GM18909 (cell line): ENCODE measurements at regions not wholly inside any gene's neighbourhood (a gene's known extent, or its start where the extent isn't known, plus 50 kb on each side); places are given as distances from the start of the nearest gene placed in this dataset.
"Not testable (repeated sequence)": the region's sequence is repeated elsewhere in the genome, so short reads cannot be mapped to it uniquely, and the experiment has no call there.

Experiments
- ATAC-seq: cut with Tn5 transposase; IDR thresholded peaks from one replicate; pipeline ENCODE4 v1.9.1; 2021; ENCODE audit warnings: mild to moderate bottlenecking; ENCODE audit not compliant: unreplicated experiment, poor library complexity

DNA sequence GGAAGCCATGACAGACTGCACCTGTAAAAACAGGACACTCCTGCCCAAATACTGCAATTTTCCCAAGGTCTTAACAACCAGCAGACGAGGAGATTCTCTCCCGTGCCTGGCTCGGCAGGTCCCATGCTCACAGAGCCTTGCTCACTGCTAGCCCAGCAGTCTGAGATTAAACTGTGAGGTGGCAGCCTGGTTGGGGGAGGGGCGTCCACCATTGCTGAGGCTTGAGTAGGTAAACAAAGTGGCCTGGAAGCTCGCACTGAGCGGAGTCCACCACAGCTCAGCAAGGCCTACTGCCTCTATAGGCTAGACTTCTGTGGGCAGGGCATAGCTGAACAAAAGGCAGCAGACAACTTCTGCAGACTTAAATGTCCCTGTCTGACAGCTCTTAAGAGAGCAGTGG is 80.3 kb downstream of the ANXA5 start:
- not testable (repeated sequence) for ATAC-seq

- no peak for ATAC-seq
These were observed 82.7 kb downstream of the ANXA5 start for GRCh38 chr4:121614101-121614500.

DNA sequence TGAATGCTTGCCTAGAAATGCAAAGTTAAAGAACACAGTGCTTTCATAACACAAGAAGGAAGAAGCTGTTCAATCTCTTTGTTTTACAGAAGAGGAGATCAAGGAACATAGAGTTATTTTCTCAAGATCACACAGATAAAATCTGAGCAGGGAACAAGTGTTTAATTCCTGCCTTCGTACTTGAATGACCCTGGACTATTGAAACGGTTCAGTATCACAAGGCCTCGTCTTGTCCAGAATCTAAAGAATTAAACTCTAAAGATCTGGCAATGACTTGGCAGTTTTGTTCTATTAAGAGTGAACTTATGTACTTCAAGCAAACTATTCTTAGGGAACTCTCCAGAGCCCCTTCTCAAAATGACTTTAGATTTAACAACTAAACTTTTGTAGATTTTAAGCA is 97.7 kb downstream of the ANXA5 start:
- ATAC-seq: no peak

GRCh38 chr4:121597346-121597934 is 99.3 kb downstream of the ANXA5 start:
- peak; percentile 62 for ATAC-seq

- no peak for ATAC-seq
These were observed 101.8 kb downstream of the ANXA5 start for GRCh38 chr4:121594796-121595526.

DNA sequence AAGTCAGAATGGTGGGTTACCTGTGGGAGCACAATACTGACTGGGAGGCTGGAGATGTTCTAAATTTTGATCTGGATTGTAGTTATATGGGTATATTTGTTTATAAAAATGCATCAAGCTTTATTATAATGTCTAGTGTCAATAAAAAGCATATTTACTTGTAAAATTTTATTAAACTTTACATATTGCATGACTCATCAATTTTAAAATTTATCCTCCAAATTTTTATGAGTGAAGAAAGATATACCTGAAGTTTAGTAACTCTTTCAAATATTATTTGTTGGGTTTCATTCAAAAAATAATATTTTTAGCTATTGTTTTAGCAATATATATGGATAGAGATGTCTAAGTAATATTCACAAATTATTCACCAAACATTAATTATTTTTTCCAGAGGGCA is 103.0 kb downstream of the ANXA5 start:
- no peak for ATAC-seq

DNA sequence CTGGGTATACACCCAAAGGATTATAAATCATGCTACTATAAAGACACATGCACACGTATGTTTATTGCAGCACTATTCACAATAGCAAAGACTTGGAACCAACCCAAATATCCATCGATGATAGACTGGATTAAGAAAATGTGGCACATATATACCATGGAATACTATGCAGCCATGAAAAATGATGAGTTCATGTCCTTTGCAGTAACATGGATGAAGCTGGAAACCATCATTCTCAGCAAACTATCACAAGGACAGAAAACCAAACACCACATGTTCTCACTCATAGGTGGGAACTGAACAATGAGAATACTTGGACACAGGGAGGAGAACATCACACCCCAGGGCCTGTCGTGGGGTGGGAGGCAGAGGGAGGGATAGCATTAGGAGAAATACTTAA is 104.5 kb downstream of the ANXA5 start:
- ATAC-seq: not testable (repeated sequence)

- no peak for ATAC-seq
These were observed 111.9 kb downstream of the ANXA5 start for GRCh38 chr4:121584836-121585235.

GRCh38 chr4:121583396-121583795 is 113.4 kb downstream of the ANXA5 start:
- no peak for ATAC-seq

- no peak for ATAC-seq
These were observed 114.5 kb downstream of the ANXA5 start for GRCh38 chr4:121582296-121582695.

GRCh38 chr4:121575392-121575791 is 121.4 kb downstream of the ANXA5 start:
- not testable (repeated sequence) for ATAC-seq

DNA sequence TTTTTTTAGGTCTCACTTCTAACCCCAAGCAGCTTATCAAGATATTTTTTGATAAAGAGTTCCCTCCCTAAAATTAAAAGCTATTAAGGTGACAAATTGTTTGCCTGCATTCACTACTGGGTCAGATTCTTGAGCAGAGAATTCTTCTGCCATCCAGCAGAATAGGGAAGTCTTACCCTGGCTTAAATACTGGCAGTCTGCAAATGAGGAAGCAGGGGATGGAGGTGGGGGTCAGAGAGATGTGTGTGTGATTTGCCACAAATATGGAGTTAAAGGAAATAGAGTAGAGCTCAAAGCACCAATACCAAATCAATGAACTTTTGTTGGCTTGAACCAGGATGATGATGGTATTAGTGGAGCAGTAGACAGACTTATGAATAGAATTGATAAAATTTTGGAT is 122.2 kb downstream of the ANXA5 start:
- ATAC-seq: no peak

DNA sequence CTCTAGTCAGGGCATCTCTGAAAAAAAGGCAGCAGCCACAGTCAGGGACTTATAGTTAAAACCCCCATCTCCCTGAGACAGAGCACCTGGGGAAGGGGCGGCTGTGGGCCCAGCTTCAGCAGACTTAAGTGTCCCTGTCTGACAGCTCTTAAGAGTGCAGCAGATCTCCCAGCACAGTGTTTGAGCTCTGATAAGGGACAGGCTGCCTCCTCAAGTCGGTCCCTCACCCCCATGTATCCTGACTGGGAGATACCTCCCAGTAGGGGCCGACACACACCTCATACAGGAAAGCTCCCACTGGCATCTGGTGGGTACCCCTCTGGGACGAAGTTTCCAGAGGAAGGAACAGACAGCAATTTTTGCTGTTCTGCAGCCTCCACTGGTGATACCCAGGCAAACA is 129.0 kb downstream of the ANXA5 start:
- no peak for ATAC-seq

- ATAC-seq: no peak
These were observed 131.9 kb downstream of the ANXA5 start for GRCh38 chr4:121564840-121565375.

DNA sequence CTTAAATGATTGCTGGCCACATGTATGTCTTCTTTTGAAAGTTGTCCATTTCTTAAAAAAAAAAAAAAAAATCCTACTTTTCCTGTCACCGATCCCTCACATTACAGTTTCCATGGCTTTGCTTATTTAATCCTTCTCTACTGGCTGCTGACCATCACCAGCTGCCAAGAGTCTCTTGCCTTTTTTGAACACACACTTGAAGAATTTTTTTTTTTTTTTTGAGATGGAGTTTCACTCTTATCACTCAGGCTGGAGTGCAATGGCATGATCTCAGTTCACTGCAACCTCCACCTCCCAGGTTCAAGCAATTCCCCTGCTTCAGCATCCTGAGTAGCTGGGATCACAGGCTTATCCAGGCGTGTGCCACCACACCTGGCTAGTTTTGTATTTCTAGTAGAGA is 134.0 kb downstream of the ANXA5 start:
- no peak for ATAC-seq

GRCh38 chr4:121555315-121556107 is 141.3 kb downstream of the ANXA5 start:
- ATAC-seq: no peak

- no peak for ATAC-seq
These were observed 142.4 kb downstream of the ANXA5 start for GRCh38 chr4:121554382-121554781.

DNA sequence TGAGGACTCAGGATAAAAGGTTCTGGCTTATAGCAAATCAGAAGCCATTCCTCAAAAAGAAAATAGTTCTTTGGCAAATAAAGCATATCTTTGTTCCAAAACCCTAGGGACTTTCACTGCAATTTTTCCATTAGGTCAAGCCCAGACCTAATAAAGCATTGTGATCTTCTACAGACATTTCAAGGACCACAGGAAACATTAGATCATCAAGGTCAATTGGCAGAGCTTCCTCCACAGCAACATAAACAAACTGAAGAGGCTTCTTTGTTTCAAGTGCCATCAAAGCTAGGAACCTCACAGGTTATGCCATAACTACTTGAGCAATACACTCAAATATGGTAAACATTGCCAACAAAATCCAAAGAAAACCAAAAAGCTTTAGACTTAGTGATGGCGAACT is 144.9 kb downstream of the ANXA5 start:
- ATAC-seq: no peak

GRCh38 chr4:121551271-121551670 is 145.5 kb downstream of the ANXA5 start:
- ATAC-seq: no peak

DNA sequence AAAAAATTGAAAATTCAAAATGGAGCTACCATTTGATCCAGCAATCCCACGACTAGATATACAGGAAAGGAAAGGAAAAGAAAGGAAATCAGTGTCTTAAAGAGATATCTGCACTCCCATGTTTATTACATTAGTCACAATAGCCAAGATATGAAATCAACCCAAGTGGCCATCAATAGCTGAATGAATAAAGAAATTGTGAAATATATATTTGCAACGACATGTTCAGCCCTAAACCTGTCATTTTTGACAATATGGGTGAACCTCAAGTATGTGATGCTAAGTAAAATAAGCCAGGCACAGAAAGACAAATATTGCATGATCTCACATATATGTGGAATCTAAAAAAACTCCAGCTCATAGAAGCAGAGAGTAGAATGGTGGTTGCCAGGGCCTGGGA is 155.1 kb downstream of the ANXA5 start:
- ATAC-seq: no peak

GRCh38 chr4:121535351-121535750 is 154.5 kb upstream of the QRFPR start:
- no peak for ATAC-seq
